Fibroblast of peridontal ligament (primary cell): ENCODE measurements at regions not wholly inside any gene's neighbourhood (a gene's known extent, or its start where the extent isn't known, plus 50 kb on each side); places are given as distances from the start of the nearest gene placed in this dataset.
"Not testable (repeated sequence)": the region's sequence is repeated elsewhere in the genome, so short reads cannot be mapped to it uniquely, and the experiment has no call there.

Experiments
- DNase-seq: peaks from one replicate; pipeline ENCODE4 v3.0.0-alpha.2; 2010; ENCODE audit errors: extremely low read depth

GRCh38 chr4:141290771-141291170 lies 70.1 kb downstream of the ZNF330 start:
- DNase-seq = no peak

DNA sequence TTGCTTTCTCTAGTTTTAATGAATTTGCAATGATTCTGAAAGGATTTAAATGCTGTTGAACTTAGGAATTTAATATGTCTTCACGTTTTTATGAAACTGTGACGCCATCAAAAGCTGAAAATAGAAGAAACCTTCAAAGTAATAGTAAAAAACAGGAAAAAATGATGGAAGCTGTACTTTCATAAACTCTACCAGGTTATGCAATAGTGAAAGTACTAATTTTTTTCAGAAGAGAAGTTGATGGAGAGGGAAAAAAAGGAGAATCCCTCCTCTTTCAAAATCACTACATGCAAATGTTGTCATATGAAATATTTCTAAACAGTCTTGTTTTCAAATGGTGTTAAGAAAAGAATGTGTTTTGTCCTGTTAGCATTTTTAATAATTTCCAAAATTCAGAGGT lies 73.6 kb downstream of the ZNF330 start:
- DNase-seq = peak; percentile 3

- peak; percentile 5 for DNase-seq
These were observed 80.5 kb downstream of the ZNF330 start for GRCh38 chr4:141301216-141301615.

DNA sequence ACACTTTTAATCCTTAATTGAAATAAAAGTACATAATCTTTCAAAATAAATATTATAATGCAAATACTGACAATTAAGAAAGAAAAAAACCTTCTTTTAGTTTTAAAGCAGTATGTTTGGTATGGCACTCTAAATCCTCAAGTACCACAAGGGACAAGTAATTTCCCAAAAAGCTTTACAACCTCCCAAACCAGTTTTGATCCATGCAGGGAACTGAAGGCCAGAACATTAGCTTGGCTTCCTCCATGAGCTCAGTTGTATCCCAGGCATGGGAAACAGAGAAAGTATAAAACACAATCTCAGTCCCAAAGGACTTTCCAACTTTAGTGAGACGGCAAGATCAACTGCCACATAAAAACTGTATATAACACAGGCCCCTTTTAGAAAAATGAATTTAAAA lies 82.2 kb downstream of the ZNF330 start:
- no peak for DNase-seq

- DNase-seq = no peak
These were observed 83.7 kb downstream of the ZNF330 start for GRCh38 chr4:141304346-141304745.

DNA sequence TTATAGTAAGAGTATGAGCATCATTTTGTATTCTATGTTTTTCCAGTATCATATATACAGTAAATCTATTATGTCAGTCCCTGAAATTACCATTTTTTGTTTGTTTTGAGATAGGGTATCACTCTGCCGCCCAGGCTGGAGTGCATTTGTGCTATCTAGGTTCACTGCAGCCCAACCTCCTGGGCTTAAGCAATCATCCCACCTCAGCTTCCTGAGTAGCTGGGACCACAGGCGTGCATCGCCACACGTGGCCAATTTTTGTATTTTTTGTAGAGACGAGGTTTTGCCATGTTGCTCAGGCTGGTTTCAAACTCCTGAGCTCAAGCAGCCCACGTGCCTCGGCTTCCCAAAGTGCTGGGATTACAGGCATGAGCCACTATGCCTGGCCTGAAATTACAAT lies 85.6 kb downstream of the ZNF330 start:
- DNase-seq = no peak

- DNase-seq = peak; percentile 71
These were observed 86.6 kb downstream of the ZNF330 start for GRCh38 chr4:141307241-141307689.

DNA sequence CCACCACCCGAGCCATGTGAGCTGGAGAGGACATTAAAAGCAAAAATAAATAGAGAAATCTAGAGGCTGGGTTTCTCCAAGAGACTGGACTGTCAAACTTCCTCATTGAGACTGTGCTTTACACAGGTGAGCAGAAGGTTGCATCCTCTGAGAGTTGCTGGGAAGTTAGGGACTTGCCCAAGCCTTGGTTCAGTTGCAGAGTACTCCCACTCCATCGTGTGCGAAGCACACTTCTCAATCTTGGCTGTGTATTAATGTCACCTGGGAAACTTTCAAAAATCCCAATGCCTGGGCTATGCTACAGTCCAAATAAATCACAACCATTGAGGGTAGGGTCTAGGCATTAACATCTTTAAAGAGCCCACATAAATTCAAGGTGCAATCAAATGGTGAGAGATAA lies 89.2 kb downstream of the ZNF330 start:
- no peak for DNase-seq

DNA sequence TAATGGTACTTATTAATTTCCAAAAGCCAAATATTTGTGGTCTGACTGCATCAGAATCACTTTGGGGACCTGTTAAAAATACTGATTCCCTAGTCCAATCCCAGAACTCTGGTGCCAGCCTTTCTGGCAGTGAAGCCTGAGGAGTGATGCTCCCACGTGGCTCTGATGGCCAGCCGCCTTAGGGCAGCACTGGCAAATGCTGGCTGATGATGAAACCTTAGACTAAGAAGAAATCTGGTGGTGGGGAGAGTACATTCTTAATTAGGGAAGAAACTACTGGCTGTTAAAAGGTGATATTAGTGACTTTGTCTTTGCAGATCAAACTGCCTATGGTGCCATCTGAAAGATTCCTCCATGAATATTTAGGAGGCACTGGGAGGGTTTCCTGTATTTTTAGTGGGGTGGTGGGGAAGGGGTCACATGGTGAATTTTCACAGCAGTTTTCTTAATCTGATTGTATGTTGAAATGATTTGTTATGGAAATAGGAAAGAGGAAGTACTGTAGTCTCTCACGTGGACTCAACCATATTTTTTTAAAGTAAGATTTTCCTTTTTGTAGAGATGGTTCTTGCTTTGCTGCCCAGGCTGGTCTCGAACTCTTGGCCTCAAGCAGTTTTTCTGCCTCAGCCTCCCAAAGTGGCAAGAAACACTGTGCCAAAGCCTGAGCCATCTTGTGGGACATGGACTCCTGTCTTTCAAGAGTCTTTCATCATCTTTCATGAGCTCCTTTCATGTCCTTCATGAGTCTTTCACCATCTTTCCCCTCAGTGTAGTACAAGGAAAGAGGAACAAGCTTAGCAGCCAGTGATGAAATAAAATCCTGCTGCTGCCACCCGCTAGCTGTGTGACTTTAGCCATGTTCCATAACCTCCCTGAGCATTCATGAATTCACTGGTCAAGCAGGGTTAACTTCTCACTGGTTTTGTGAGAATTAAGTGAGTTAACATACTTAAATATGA lies 90.8 kb downstream of the ZNF330 start:
- DNase-seq = no peak

- no peak for DNase-seq
These were observed 93.9 kb downstream of the ZNF330 start for GRCh38 chr4:141314627-141315026.

- no peak for DNase-seq
These were observed 108.0 kb downstream of the ZNF330 start for GRCh38 chr4:141328560-141329173.

- DNase-seq = peak; percentile 81
These were observed 108.5 kb downstream of the ZNF330 start for GRCh38 chr4:141329174-141329569.

GRCh38 chr4:141330616-141331015 lies 109.9 kb downstream of the ZNF330 start:
- no peak for DNase-seq

DNA sequence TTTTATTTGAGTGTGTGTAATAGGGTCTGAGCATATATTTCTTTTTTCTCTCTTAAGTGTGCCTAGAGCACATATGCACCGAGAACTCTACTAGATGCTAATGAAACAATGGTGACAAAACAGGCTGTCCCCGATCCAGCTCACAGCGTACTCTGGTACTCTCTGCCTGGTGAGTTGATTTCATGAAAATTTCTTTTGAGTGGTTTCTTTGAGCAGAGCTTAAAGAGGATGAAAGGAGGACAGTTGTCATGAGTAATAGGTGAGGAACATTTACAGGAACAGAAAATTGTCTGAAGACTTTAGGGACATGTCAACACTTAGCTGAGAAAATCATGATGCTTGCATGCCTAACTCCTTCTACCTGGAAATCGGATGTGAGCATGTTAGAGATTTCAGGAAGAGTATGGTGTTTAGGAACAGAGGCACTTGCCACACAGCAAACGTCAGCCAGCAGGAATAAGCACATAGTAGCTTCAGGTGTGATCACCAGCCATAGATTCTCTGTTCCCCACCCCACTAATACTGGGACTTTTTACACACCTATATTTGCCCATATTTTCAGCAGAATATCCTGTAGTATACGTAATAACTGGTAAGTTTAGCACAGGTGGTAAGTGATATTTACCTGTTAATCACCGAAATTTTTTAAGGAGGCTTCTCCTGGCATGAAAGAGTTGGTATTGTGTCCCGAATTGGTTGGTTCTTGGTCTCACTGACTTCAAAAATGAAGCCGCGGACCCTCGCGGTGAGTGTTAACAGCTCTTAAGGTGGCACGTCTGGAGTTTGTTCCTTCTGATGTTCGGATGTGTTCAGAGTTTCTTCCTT lies 111.1 kb downstream of the ZNF330 start:
- no peak for DNase-seq

GRCh38 chr4:141332359-141333181 lies 111.9 kb downstream of the ZNF330 start:
- DNase-seq = not testable (repeated sequence)

DNA sequence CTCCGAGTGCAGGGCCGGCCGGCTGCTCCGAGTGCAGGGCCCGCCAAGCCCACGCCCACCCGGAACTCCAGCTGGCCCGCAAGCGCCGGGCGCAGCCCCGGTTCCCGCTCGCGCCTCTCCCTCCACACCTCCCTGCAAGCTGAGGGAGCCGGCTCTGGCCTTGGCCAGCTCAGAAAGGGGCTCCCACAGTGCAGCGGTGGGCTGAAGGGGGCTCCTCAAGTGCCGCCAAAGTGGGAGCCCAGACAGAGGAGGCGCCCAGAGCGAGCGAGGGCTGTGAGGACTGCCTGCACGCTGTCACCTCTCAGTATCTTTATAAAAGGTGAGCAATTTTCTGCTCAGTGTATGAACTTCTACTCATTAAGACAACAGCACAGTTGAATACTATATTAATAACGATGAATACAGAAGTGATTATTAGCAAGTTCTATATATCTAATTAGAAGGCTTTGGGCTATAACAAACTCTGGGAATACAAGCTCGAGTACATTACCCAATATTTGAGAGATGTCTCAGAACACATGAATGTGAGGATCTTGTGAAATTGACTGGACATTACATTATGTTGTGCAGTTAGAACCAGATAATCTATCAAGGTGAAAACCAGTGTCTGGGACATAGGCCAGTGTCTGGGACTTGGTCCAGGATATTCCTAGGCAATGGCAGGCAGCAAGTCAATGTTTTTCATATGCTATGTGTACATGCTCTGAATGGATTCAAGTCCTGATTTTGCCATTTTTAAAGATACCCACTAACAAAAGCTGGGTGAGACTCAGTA lies 112.9 kb downstream of the ZNF330 start:
- peak; percentile 69 for DNase-seq

DNA sequence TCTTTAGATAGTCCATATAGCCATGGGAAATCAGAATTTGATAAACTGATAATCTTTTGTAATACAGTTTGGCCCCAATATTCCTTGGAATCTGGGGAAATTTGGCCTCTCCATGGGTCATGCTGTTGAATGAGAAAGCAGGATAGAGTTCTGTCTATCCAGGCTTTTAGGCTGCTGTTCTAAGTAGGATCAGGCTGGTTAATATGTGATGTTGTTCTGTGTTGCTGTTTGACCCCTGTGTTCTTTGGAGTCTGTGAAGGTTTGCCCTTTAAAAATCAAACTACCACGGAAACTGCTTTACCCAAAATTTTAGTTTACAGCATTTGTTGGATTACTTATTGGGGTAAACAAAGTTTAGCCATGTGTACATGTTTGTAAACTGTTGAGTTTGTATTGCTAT lies 114.5 kb downstream of the ZNF330 start:
- no peak for DNase-seq

DNA sequence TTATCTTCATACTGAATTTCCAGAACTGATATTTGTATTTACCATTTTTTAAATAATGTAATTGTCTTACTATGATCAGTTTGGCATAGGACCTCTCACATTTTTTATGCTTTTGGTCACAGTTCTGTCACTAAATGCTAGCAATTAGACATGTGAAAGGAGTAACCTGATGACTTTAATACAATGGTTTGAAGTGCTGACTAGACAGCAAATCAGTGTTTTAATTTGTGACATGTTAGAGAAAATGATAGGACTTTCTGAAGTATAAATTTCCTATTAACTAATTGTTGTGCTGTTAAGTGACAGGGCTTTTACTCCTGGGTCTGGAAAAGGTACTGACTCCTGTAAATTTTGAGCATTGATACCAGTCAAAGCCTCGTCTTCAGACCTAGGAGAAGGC lies 117.5 kb downstream of the ZNF330 start:
- no peak for DNase-seq

GRCh38 chr4:141339391-141339790 lies 118.7 kb downstream of the ZNF330 start:
- DNase-seq = no peak

- DNase-seq = no peak
These were observed 119.3 kb downstream of the ZNF330 start for GRCh38 chr4:141339966-141340365.

DNA sequence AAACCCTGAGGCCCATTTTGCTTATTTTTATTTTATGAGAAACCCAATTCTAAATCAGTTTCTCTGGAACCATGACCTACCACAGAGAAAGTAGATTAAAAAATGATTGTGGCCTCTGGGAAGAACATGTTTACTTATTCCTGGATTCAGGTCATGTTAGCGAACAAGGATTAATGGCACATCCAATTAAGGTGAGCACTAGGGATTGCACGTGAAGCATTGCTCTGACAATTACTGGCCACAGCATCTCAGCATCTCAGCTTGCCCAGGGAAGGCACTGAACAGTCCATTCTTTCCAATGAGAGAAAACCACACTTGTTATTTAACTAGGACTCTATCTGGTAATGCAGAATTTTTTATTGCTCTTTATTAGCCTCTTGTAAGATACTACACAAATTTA lies 119.8 kb downstream of the ZNF330 start:
- no peak for DNase-seq
